B cell (primary cell): ENCODE measurements at regions not wholly inside any gene's neighbourhood (a gene's known extent, or its start where the extent isn't known, plus 50 kb on each side); places are given as distances from the start of the nearest gene placed in this dataset.

Source experiments
- ATAC-seq: fragments of 200-7000 bp; cut with Tn5 transposase; one replicate; pipeline ENCODE4 v1.10.0; 2021; ENCODE audit warnings: low read depth, mild to moderate bottlenecking, moderate number of reproducible peaks, moderate library complexity
- CTCF ChIA-PET: fragments of 350-600 bp; sonication (Branson Sonifier 250); formaldehyde crosslinking; loops from one replicate; lab custom pipeline; 2021; ENCODE audit warnings: antibody characterized with exemption, inconsistent platforms; lab: Charles Lee
- POLR2A ChIA-PET: fragments of 350-600 bp; sonication (Branson Sonifier 250); formaldehyde crosslinking; loops from one replicate; lab custom pipeline; 2021; ENCODE audit warnings: antibody characterized with exemption; lab: Charles Lee
- DNase-seq: peaks from one replicate; pipeline ENCODE4 v3.0.0; 2013
- H2AFZ ChIP-seq: 2 replicates; pipeline ENCODE4 v1.6.1; 2012; ENCODE audit warnings: mild to moderate bottlenecking, low read depth, low read length; ENCODE audit not compliant: insufficient read depth, poor library complexity, severe bottlenecking
- H3K27ac ChIP-seq, 2 donors: 1 replicate in 1 of 2; 2 replicates in 1 of 2; pipeline ENCODE4 v1.5.1; 2012 to 2013; ENCODE audit warnings: low read length in 2 of 2, mild to moderate bottlenecking in 2 of 2, moderate library complexity in 1 of 2
- H3K27me3 ChIP-seq, 4 experiments: fragments of 200-600 bp in 1 of 4; sonication (generic) in 1 of 4; replicated peaks in 1 of 4; 1 replicate in 2 of 4; 2 replicates in 2 of 4; pipeline versions ENCODE4 v1.6.1 to v1.7.0; 2013 to 2016; ENCODE audit warnings: low read length in 3 of 4, mild to moderate bottlenecking in 2 of 4, mixed read lengths in 1 of 4, moderate library complexity in 1 of 4; ENCODE audit not compliant: insufficient read depth in 4 of 4, control insufficient read depth in 3 of 4; ENCODE audit errors: control extremely low read depth in 1 of 4
- H3K36me3 ChIP-seq, 2 experiments: replicated peaks in 1 of 2; 1 replicate in 1 of 2; 2 replicates in 1 of 2; pipeline versions ENCODE4 v1.6.1 to v1.7.1; 2013; ENCODE audit warnings: low read length in 1 of 2; ENCODE audit not compliant: insufficient read depth in 2 of 2, control insufficient read depth in 1 of 2; ENCODE audit errors: control extremely low read depth in 1 of 2, extremely low read depth in 1 of 2
- H3K4me1 ChIP-seq, 2 donors: fragments of 200-600 bp in 1 of 2; sonication (generic) in 1 of 2; 1 replicate in 1 of 2; 2 replicates in 1 of 2; pipeline versions ENCODE4 v1.5.1 to v1.6.1; 2013 to 2017; ENCODE audit warnings: low read length in 2 of 2; ENCODE audit not compliant: control insufficient read depth in 2 of 2, insufficient read depth in 2 of 2
- H3K4me2 ChIP-seq: replicated peaks from 2 replicates; pipeline ENCODE3; 2012; ENCODE audit warnings: mild to moderate bottlenecking, low read depth, low read length; ENCODE audit not compliant: poor library complexity, severe bottlenecking
- H3K4me3 ChIP-seq, 5 experiments: fragments of 200-600 bp in 1 of 5; sonication (generic) in 1 of 5; 1 replicate in 3 of 5; 2 replicates in 2 of 5; pipeline versions ENCODE4 v1.5.1 to v1.7.0; 2011 to 2016; ENCODE audit warnings: low read length in 4 of 5, mild to moderate bottlenecking in 4 of 5, low read depth in 2 of 5, control low read depth in 1 of 5, moderate library complexity in 1 of 5; ENCODE audit not compliant: insufficient read depth in 1 of 5; ENCODE audit errors: control extremely low read depth in 1 of 5, extremely low read depth in 1 of 5
- H3K79me2 ChIP-seq: fragments of 200-600 bp; sonication (generic); one replicate; pipeline ENCODE4 v1.6.0; 2016; ENCODE audit warnings: low read length; ENCODE audit not compliant: control insufficient read depth, insufficient read depth
- H3K9ac ChIP-seq: fragments of 200-600 bp; sonication (generic); 2 replicates; pipeline ENCODE4 v1.6.1; 2017; ENCODE audit warnings: mild to moderate bottlenecking, low read length, moderate library complexity
- H3K9me3 ChIP-seq, 3 donors: one replicate each; pipeline versions ENCODE4 v1.6.1 to v1.7.1; 2013; ENCODE audit warnings: low read length in 2 of 3; ENCODE audit not compliant: control insufficient read depth in 2 of 3, insufficient read depth in 1 of 3; ENCODE audit errors: control extremely low read depth in 1 of 3
- H4K20me1 ChIP-seq: 2 replicates; pipeline ENCODE4 v1.6.0; 2012; ENCODE audit warnings: mild to moderate bottlenecking, low read length; ENCODE audit not compliant: insufficient read depth, control insufficient read depth, poor library complexity, severe bottlenecking
- H3K27ac Mint-ChIP-seq: one replicate; pipeline ENCODE4 v1.8.0; 2021; ENCODE audit warnings: mixed read lengths
- H3K27me3 Mint-ChIP-seq: one replicate; pipeline ENCODE4 v1.8.0; 2021; ENCODE audit warnings: mixed read lengths
- H3K4me1 Mint-ChIP-seq: one replicate; pipeline ENCODE4 v1.8.0; 2021; ENCODE audit warnings: mixed read lengths
- H3K4me3 Mint-ChIP-seq: one replicate; pipeline ENCODE4 v1.8.0; 2021; ENCODE audit warnings: mixed read lengths
- H3K9me3 Mint-ChIP-seq: one replicate; pipeline ENCODE4 v1.8.0; 2022; ENCODE audit warnings: mixed read lengths; ENCODE audit not compliant: insufficient read depth
- EZH2 ChIP-seq: IDR thresholded peaks from 2 replicates; pipeline ENCODE4 v1.6.1; 2012; ENCODE audit warnings: borderline replicate concordance, low read depth, mild to moderate bottlenecking, moderate library complexity, low read length; ENCODE audit not compliant: insufficient read depth, poor library complexity, severe bottlenecking
- WGBS: methylation state at CpG from one replicate; pipeline ENCODE4 v1.1.5; 2013; ENCODE audit warnings: missing lambda C conversion rate; ENCODE audit not compliant: insufficient coverage; 5-methylcytosine and 5-hydroxymethylcytosine counted together
- intact Hi-C: fragments of 100-400 bp; cut with micrococcal nuclease; formaldehyde crosslinking; loops from one replicate; pipeline ENCODE4 v1.10.0; 2022
- TF ChIP-seq, protein P1 (sequence below): fragments of 200-600 bp; IDR thresholded peaks from one replicate; pipeline ENCODE4 v1.8.0; 2022; ENCODE audit warnings: antibody characterized with exemption, mild to moderate bottlenecking

DNA sequence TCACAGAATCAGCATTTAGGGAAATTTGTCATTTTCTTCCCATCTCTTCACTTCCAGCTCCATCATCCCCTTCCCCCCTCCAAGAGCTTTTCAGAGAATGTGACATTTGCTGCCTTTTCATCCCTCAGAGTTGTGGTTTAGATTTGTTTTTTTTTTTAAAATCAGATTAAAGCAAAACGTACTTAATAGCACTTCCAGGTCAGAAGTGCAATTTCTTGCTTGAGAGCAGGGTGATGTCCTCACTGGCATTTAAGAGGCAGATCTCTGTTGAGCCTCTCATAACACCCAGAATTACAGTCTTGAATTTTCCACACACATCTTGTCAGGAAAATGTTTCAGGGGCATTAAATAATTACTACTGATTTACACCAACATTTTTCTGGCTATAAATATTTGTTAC lies 236.8 kb upstream of the VLDLR start:
- POLR2A ChIA-PET, result no interaction called here
- H3K27ac ChIP-seq, result no peak overlapping the region
- ATAC-seq, result no peak
- Mint-ChIP-seq H3K27ac (no peak overlapping the region), H3K9me3 (no peaks in the 10 kb centered on the region), H3K27me3 (peaks cover 13% of the 10 kb centered on the region), H3K4me1 (no peaks in the 10 kb centered on the region), H3K4me3 (no peak overlapping the region)
- H3K4me1 ChIP-seq, result no peaks in the 10 kb centered on the region
- no peak for TF ChIP-seq EZH2
- TF ChIP-seq, protein P1, sequence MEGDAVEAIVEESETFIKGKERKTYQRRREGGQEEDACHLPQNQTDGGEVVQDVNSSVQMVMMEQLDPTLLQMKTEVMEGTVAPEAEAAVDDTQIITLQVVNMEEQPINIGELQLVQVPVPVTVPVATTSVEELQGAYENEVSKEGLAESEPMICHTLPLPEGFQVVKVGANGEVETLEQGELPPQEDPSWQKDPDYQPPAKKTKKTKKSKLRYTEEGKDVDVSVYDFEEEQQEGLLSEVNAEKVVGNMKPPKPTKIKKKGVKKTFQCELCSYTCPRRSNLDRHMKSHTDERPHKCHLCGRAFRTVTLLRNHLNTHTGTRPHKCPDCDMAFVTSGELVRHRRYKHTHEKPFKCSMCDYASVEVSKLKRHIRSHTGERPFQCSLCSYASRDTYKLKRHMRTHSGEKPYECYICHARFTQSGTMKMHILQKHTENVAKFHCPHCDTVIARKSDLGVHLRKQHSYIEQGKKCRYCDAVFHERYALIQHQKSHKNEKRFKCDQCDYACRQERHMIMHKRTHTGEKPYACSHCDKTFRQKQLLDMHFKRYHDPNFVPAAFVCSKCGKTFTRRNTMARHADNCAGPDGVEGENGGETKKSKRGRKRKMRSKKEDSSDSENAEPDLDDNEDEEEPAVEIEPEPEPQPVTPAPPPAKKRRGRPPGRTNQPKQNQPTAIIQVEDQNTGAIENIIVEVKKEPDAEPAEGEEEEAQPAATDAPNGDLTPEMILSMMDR, result no peak
- WGBS, result no CpG with 5 or more reads among the region's 1 CpG
- no peaks in the 10 kb centered on the region for H3K36me3 ChIP-seq
- no peaks in the 10 kb centered on the region for H3K79me2 ChIP-seq
- intact Hi-C loops, result no loop called here
- H3K27me3 ChIP-seq, result no peaks in the 10 kb centered on the region
- H3K4me3 ChIP-seq, result no peak overlapping the region
- no peaks in the 10 kb centered on the region for H4K20me1 ChIP-seq
- no peaks in the 10 kb centered on the region for H3K9me3 ChIP-seq
- H3K4me2 ChIP-seq, result no peak overlapping the region
- DNase-seq, result no peak
- H3K9ac ChIP-seq, result no peak overlapping the region
- CTCF ChIA-PET, result interaction anchor here (0.6 kb wide), 1 partner anchor 343 kb away, joined by 4 read pairs; no protein-coding TSS in a partner anchor
- H2AFZ ChIP-seq, result no peak overlapping the region

DNA sequence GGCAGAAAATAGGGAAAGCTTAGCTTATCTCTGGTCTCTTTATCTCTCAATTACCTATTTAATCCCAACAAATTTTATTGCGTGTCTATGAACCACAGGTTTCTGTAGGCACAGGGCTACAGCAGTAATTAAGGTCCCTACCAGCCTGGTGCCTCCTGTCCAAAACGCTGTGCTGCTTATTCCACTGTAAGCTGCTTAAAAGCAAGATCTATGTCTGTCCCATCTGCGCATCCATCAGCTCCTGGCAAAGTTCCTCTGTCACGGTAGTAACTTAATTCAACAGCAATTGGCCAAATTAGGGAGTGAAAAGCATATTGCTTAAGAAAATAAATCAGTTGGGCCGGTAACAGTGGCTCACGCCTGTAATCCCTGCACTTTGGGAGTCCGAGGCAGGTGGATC lies 235.8 kb upstream of the VLDLR start:
- no peak overlapping the region for H3K27ac ChIP-seq
- Mint-ChIP-seq H3K27ac (no peak overlapping the region), H3K4me1 (no peaks in the 10 kb centered on the region), H3K9me3 (no peaks in the 10 kb centered on the region), H3K4me3 (no peak overlapping the region), H3K27me3 (peaks cover 13% of the 10 kb centered on the region)
- no peak for TF ChIP-seq EZH2
- TF ChIP-seq, protein P1, result no peak
- H3K9ac ChIP-seq, result no peak overlapping the region
- intact Hi-C loops, result no loop called here
- ChIA-PET CTCF (no interaction called here), POLR2A (no interaction called here)
- H3K27me3 ChIP-seq, result no peaks in the 10 kb centered on the region
- H3K4me1 ChIP-seq, result no peaks in the 10 kb centered on the region
- H3K36me3 ChIP-seq, result no peaks in the 10 kb centered on the region
- no peaks in the 10 kb centered on the region for H3K79me2 ChIP-seq
- no peak overlapping the region for H3K4me3 ChIP-seq
- no peak overlapping the region for H2AFZ ChIP-seq
- ATAC-seq (no peak), DNase-seq (no peak)
- 89% methylated on average over 7 of the region's 7 CpGs for WGBS
- H3K9me3 ChIP-seq, result no peaks in the 10 kb centered on the region
- H3K4me2 ChIP-seq, result no peak overlapping the region
- no peaks in the 10 kb centered on the region for H4K20me1 ChIP-seq
